GM12878 (cell line): ENCODE measurements at regions not wholly inside any gene's neighbourhood (a gene's known extent, or its start where the extent isn't known, plus 50 kb on each side); places are given as distances from the start of the nearest gene placed in this dataset.

Experiments
- ATF2 ChIP-seq: IDR thresholded peaks from 2 replicates; pipeline ENCODE4 v1.6.1; 2012; ENCODE audit warnings: low read length, inconsistent platforms
- CREB1 ChIP-seq: IDR thresholded peaks from 2 replicates; pipeline ENCODE4 v1.6.1; 2012; ENCODE audit warnings: low read depth, mild to moderate bottlenecking, inconsistent platforms
- HDGF ChIP-seq: fragments of 450-650 bp; IDR thresholded peaks from 2 replicates; pipeline ENCODE4 v1.6.1; 2016; ENCODE audit warnings: antibody characterized with exemption
- NFIC ChIP-seq: IDR thresholded peaks from 2 replicates; pipeline ENCODE4 v1.6.1; 2012; ENCODE audit warnings: low read depth, mild to moderate bottlenecking, inconsistent platforms, low read length, moderate library complexity
- RELA ChIP-seq: fragments of 450-650 bp; IDR thresholded peaks from 2 replicates; pipeline ENCODE4 v1.8.0; 2014; ENCODE audit warnings: borderline replicate concordance; ENCODE audit not compliant: partially characterized antibody
- REST ChIP-seq: IDR thresholded peaks from 2 replicates; pipeline ENCODE4 v1.6.1; 2012; ENCODE audit warnings: mild to moderate bottlenecking, low read depth, low read length

- TF ChIP-seq CREB1 (no peak), HDGF (no peak), NFIC (no peak), RELA (no peak), ATF2 (no peak), REST (no peak)
These were observed 477.4 kb upstream of the MDFIC2 start for GRCh38 chr3:70789878-70790277.
